Stimulated activated CD4-positive, alpha-beta T cell treated with anti-CD3 and anti-CD28 coated beads, Interleukin-2, amount 100 ng/mL, for 48 hours (primary cell): ENCODE measurements at regions not wholly inside any gene's neighbourhood (a gene's known extent, or its start where the extent isn't known, plus 50 kb on each side); places are given as distances from the start of the nearest gene placed in this dataset.

Source experiments
- DNase-seq, 2 donors: peaks; one replicate each; pipeline ENCODE4 v3.0.0-alpha.2; 2020

DNA sequence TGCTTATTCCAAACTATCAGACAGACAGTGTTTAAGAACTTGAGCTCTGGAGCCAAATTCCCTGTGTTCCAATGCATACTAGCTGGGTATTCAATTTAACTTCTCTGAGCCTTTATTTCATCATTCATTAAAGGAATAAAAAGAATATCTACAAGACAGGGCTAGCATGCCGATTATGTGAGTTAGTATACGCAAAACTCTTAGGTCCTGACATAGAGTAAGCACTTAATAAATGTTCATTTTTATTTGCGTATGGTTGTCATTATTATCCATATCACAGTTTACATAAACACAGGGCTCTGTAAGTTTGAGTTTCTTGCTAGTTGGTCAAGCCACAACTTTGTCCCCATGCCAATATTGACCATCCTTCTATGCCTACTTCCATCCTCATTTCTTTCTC is 161.5 kb downstream of the NUAK1 start:
- DNase-seq = no peak

DNA sequence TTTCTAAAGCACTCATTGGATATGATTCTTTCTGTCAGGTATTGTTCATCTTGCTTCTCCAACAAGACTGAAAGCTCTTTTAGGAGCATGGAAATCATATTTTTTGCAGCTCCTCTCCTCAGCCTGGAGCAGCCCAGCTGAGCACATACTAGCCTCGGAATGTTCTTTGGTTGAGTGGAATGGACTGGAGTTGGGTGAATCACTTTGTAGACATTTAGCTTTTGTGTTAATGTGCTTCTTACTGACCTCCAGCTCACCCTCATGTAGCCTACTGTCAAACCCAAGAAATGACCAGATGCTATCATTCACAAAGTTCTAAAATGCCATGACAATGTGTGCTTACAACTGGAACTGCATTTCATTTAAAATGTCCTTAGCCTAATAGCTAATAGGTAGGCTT is 161.1 kb downstream of the NUAK1 start:
- DNase-seq = no peak

DNA sequence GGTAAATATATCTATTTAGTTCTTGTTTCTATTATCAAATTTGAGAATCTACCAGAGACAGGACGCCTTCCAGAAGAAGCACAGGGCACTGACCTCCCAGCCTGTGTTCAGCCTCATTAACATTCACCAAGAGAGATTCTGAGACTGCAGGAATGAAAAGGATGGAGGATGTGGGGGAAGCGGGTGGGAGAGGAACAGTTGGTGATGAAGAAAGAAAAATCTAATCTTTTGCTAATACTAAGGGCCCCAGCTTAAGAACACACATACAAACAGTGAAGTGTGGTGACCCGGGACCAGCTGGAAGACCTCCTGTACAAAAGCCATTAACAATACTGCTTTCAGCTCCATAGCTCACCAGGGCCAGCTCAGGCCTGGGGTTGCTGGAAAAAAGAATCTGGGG is 160.5 kb downstream of the NUAK1 start:
- DNase-seq = no peak

DNA sequence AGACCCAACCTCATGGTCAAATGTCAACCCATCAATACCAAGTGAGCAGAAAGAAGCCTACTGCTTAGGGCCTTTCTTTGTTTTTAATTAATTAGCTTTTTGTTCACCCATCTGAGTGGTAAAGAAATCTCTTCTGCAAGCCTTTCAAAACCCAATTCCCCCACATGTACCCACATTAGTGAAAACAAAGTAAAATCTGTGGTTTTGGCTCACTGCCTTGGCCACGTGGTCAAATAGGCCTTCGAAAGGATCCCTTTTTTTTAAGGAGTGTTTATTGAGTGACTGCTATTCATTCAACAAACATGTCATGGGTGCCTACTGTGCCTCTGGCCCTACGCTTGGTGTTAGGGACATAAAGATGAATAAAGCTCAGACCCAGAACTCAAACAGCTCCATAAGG is 160.1 kb downstream of the NUAK1 start:
- DNase-seq = no peak

GRCh38 chr12:105980085-105980484 is 158.7 kb downstream of the NUAK1 start:
- no peak for DNase-seq

DNA sequence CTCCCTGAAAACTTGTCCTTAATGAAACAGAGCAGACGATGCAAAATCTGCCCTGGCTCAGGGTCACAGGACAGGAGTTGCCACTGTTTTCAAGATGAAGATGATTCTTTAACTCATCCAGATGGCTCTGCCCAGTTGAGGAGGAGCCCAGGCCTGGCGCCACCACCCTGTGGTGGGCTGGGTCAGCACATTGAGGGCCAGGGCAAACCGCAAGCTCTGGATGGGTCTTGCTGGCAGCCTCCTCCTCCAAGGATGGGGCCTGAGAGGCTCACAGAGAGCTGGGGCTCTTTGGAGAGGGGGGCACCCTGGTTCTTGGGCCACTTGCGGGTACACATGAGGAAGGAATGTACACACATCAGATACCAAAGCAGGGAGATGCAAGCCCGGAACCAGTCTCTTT is 158.2 kb downstream of the NUAK1 start:
- no peak for DNase-seq

DNA sequence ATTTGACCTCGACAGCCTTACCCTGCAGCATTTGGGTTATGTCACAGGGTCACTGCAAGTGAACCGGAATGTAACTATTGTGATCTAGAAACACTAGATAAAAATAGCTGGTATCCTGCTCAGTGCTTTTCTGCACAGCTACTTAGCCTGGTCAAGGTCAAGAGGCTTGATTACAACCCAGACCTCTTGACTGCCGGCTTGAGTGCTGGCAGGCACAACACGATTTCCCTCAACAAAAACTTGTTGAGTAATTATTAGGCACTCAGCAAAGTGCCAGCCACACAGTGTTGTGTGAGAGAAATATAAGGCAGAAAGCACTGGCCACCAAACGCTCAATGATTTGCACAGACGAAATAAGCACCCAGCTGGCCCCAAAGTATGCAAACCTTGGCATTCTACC is 156.7 kb downstream of the NUAK1 start:
- DNase-seq = no peak

DNA sequence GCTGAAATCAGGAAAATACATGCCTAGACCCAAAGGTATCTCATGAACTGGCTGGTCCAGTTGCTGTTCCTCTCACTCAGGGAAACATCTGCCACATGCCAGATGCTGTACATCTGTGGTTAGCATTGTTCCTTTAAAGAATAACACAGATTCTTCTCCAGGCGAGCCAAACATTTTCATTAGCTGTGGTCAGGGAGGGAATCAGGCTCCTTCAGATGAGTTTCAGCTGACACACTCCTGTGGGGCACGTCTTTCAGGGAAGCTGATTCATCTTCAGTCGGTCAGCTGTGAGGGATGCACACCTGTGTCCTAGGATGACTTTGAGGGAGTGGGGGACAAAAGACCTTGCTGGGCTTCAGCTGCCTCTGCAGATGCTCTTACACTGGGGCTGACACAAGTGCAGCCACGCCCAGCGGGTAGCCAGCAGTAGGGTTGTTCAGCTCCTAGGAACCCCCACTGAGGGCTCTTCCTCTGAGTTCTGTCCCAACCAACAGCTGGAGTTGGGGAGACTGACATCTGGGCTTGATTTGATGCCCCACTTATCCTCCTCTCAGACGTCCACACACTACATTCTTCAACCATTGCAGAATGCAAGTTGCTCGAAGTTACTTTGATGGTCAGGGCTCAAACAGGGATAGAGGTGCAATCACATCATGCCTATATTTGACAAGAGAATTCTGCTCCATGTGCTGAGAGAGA is 155.0 kb downstream of the NUAK1 start:
- DNase-seq = no peak

- DNase-seq = no peak
These were observed 153.4 kb downstream of the NUAK1 start for GRCh38 chr12:105985383-105985782.

DNA sequence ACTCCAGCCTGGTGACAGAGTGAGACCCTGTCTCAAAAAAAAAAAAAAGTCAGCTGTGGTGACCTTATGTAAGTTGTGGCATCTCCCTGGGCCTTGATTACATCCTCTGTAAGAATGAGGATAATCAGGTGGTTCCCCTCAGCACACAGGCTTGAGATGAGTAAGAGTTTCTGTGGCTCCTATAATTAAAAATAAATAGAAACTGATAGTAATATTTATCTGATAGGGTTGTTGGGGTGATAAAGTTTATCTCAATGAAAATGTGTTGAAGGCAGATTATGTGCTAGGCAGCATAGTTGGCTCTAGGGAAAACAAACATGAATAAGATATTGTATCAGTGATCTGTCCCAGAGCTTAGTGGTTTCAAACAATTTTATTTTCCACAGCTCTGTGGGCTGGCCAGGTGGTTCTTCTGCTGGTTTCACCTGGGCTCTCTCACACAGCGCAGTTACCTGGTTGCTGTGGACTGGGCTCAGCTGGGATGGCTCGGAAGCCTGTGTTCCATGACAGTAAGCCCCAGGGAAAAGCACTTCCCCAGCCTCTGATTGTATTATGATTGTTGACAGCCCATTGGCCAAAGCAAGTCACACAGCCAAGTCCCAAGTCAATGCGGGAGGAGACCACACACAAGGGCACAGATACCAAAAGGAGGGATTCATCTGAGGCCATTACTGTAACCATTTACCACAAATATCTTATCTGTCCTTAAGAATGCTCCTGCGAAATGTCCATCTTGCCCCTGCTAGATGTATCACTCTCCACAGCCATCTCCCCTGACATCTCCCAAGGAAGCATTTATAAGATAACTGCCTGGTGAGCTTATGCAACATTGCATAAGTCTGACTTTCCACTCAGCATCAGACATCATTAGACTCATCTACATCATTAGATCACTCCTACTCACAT is 151.7 kb downstream of the NUAK1 start:
- DNase-seq = no peak

GRCh38 chr12:105987685-105988035 is 151.1 kb downstream of the NUAK1 start:
- no peak for DNase-seq

- DNase-seq = no peak
These were observed 145.7 kb downstream of the NUAK1 start for GRCh38 chr12:105992849-105993740.

DNA sequence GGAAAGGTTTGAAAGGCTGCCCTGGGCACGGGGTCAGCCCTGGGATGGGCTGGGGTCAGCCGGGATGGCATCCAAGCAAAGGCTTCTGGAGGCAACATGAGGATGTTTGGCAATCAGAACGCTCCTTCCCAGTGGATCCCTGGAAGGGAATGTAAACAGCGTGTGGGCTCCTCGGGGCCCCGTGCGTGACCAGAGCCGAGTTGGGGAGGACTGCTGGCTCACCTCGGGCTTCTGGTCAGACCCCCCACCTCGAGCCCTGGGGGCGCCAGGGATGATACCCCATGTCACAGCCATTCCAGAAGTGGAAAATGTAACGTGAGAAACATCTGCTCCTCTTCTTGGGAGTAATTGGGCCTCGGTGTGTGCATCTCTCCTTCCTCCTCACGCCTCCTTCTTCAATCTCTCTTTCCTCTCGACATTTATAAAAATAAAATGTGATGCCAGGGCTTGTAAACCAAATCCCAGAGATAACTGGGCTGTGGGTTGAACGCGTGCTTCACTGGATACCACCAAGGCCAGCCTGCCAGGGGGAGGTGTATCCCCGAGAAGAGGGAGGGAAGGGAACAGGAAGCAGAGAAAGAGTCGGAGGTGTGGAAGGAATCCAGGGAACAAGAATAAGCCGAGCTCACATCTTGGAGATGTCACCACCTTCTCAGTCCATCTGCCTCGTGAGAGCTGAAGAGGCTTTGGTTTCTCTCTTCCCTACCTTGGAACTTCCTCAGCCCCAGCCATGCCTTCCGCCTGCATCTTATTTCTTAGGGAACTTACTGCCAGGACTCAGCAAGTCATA is 144.8 kb downstream of the NUAK1 start:
- DNase-seq = no peak

DNA sequence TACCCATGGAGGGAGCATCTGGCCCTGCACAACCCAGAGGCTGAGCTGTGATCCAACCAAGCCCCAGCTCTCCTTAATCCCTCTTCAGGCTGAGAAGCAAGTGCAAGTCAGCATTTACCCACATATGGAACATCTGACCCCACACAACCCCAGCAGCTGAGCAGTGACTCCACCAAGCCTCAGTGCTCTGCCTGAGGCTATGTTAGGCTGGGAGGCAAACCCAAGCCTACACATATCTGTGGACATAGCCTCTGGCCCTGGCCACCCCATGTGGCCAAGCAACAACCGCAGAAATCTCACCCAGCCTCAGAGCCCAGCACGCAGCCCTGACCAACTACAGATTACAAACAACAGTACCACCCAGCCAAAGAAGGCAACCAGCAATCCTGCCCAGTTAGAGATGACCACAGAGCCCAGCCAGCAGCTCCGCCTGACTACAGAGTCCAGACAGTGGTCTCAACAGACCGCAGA is 142.8 kb downstream of the NUAK1 start:
- no peak for DNase-seq

DNA sequence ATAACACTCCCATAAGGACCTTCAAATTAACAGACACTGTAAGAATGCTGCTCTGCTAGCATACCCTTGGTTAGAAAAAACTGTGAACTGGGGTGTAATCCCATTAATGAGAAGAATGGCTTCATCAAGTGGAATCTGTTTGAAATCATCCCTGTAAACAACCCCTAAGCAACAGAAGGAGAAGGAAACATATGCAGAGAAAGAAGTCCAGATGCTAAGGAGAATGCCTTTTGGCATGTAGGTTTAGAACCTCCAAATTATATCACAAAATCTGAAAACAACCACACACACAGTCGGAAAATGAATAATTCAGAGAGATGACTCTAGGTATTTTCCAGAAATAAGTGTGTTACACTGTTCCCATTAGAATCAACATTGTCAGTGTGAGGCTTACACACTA is 140.2 kb downstream of the NUAK1 start:
- DNase-seq = no peak

DNA sequence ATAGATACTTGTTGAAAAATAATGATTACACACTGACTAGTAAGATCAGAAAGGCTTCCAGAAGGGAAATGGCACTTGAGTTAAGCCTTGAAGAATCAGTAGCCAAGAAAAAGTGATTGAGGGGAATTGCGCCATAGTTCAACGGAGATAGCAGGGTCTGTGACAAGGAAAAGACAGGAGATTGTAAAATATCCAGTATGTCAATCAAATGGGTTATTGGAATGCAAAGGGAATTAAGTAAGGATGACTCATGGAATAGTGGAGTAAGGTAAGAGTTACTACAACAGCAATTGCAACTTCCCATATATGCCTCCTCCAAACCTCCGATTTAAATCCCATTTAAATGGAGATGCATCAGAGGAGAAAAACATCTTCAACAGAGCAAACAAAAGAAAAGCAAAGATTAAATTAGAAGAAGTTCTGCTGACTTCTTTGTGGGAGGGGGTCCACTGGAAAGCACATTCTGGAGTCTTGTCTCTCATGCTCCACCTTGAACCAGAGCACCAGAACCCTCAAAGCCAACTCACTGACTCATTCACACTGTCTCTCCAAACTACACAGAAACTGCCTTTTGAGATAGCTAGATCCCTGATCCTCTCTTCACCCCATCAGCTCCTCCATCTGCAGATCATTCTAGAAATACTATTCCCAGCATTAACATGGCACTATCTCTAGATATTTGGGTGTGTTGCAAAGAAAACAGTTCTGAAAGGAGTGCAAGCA is 138.2 kb downstream of the NUAK1 start:
- DNase-seq = no peak

- no peak for DNase-seq
These were observed 137.5 kb downstream of the NUAK1 start for GRCh38 chr12:106001105-106001836.

GRCh38 chr12:106001837-106002218 is 136.9 kb downstream of the NUAK1 start:
- DNase-seq = no peak

- no peak for DNase-seq
These were observed 135.5 kb downstream of the NUAK1 start for GRCh38 chr12:106003297-106003696.

- DNase-seq = no peak
These were observed 134.5 kb downstream of the NUAK1 start for GRCh38 chr12:106004289-106004688.

DNA sequence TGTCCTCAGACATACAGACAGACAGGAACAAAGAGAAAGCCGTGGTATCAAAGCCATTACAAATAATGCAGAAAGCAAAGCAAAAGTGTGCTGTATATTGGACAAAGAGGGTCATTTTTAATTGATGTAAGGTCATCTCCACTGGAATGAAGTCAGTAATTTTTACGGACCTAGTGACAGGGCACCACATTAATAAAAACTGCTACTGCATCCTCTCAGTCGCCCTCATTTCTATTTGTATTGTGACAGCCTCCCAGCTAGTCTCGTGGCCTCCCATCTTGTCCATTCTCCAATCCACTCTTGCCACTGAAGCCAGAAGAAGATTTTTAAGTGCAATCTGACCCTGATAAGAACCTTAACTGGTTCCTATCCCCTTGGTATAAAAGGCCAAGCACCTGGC is 132.4 kb downstream of the NUAK1 start:
- no peak for DNase-seq
